ENCODE measurements at regions not wholly inside any gene's neighbourhood (a gene's known extent, or its start where the extent isn't known, plus 50 kb on each side); places are given as distances from the start of the nearest gene placed in this dataset.
"Not testable (repeated sequence)": the region's sequence is repeated elsewhere in the genome, so short reads cannot be mapped to it uniquely, and the experiment has no call there.

GRCh38 chr10:18875477-18875876 is 173.1 kb upstream of the MALRD1 start:
- no peak for DNase-seq

GRCh38 chr10:18879284-18879683 is 169.3 kb upstream of the MALRD1 start:
- DNase-seq = no peak

GRCh38 chr10:18880530-18880929 is 168.1 kb upstream of the MALRD1 start:
- DNase-seq = no peak

- peak; percentile 4 for DNase-seq
These were observed 162.5 kb upstream of the MALRD1 start for GRCh38 chr10:18886102-18886501.

GRCh38 chr10:18906636-18907035 is 142.0 kb upstream of the MALRD1 start:
- DNase-seq = peak; percentile 0

GRCh38 chr10:18917431-18917830 is 131.2 kb upstream of the MALRD1 start:
- DNase-seq = not testable (repeated sequence)

- DNase-seq = peak; percentile 54
These were observed 130.1 kb upstream of the MALRD1 start for GRCh38 chr10:18918532-18918931.

- peak; percentile 32 for DNase-seq
These were observed 99.2 kb upstream of the MALRD1 start for GRCh38 chr10:18949391-18949790.

GRCh38 chr10:18951072-18951823 is 97.4 kb upstream of the MALRD1 start:
- not testable (repeated sequence) for DNase-seq

GRCh38 chr10:18955061-18955460 is 93.5 kb upstream of the MALRD1 start:
- DNase-seq = no peak

GRCh38 chr10:18959369-18959768 is 89.2 kb upstream of the MALRD1 start:
- no peak for DNase-seq

GRCh38 chr10:18960466-18961079 is 88.0 kb upstream of the MALRD1 start:
- no peak for DNase-seq

- DNase-seq = no peak
These were observed 80.4 kb upstream of the MALRD1 start for GRCh38 chr10:18968159-18968558.

GRCh38 chr10:18976696-18977251 is 71.8 kb upstream of the MALRD1 start:
- no peak for DNase-seq

- no peak for DNase-seq
These were observed 68.4 kb upstream of the MALRD1 start for GRCh38 chr10:18980089-18980629.

- no peak for DNase-seq
These were observed 64.1 kb upstream of the MALRD1 start for GRCh38 chr10:18984531-18984930.

GRCh38 chr10:18988338-18988737 is 60.3 kb upstream of the MALRD1 start:
- DNase-seq = no peak
